Adrenal gland (tissue), 9 donors: ENCODE measurements at regions not wholly inside any gene's neighbourhood (a gene's known extent, or its start where the extent isn't known, plus 50 kb on each side); places are given as distances from the start of the nearest gene placed in this dataset.

Experiments used
- DNase-seq, 7 donors: peaks; one replicate each; pipeline ENCODE4 v3.0.0-alpha.2; 2019 to 2020
- H3K27ac ChIP-seq, 5 donors: fragments of 200-600 bp; sonication (generic) in 4 of 5; 1 replicate in 3 of 5; 2 replicates in 2 of 5; pipeline versions ENCODE4 v1.5.1 to v1.8.0; 2016 to 2020; ENCODE audit warnings: mild to moderate bottlenecking in 1 of 5
- H3K27me3 ChIP-seq: fragments of 200-600 bp; 2 replicates; pipeline ENCODE4 v1.8.0; 2021
- H3K36me3 ChIP-seq, 2 donors: fragments of 200-600 bp; replicated peaks in 1 of 2; 1 replicate in 1 of 2; 2 replicates in 1 of 2; pipeline versions ENCODE4 v1.5.1 to v1.8.0; 2018 to 2022
- H3K4me1 ChIP-seq, 2 donors: fragments of 200-600 bp; replicated peaks in 1 of 2; 1 replicate in 1 of 2; 2 replicates in 1 of 2; pipeline versions ENCODE4 v1.5.1 to v1.8.0; 2018 to 2021
- H3K4me3 ChIP-seq, 4 donors: fragments of 200-600 bp; sonication (generic) in 3 of 4; one replicate each; pipeline ENCODE4 v1.5.1; 2016 to 2018
- H3K9me3 ChIP-seq, 3 donors: fragments of 200-600 bp; sonication (generic) in 1 of 3; replicated peaks in 1 of 3; 1 replicate in 2 of 3; 2 replicates in 1 of 3; pipeline versions ENCODE4 v1.5.1 to v1.8.0; 2016 to 2021
- POLR2A ChIP-seq, 2 donors: fragments of 450-650 bp; IDR thresholded peaks; one replicate each; pipeline ENCODE4 v1.6.1; 2017; ENCODE audit warnings: antibody characterized with exemption in 2 of 2, mild to moderate bottlenecking in 2 of 2, moderate library complexity in 1 of 2
- WGBS, 4 donors: extraction: QIAGEN DNeasy Blood & Tissue Kit in 2 of 4; methylation state at CpG; one replicate each; pipeline versions ENCODE4 v1.1.5 to v1.1.7; 2013 to 2017; 5-methylcytosine and 5-hydroxymethylcytosine counted together
- intact Hi-C, 2 donors: fragments of 100-400 bp; cut with DNase I; formaldehyde crosslinking; loops; one replicate each; pipeline versions ENCODE4 v1.14.1 to v1.15.0; 2022 to 2023
- TF ChIP-seq, protein P1 (sequence below), 6 experiments: fragments of 450-650 bp in 4 of 6; fragments of 200-600 bp in 2 of 6; sonication (generic) in 1 of 6; IDR thresholded peaks; 1 replicate in 5 of 6; 2 replicates in 1 of 6; pipeline versions ENCODE4 v1.5.1 to v1.8.0; 2016 to 2021; ENCODE audit warnings: antibody characterized with exemption in 6 of 6, mild to moderate bottlenecking in 2 of 6, moderate library complexity in 1 of 6
- donor health status: healthy with polysubstance abuse.
- donor health status: Bipolar disorder and iron deficiency.
- donor health status: DM: yes; HTN: yes; CAD: no.
- donor health status: DM: no; HTN: no; CAD: no.
- donor health status: DM: no; HTN: no; CAD: no.

GRCh38 chr12:92002195-92002649, 143.4 kb downstream of the BTG1 start:
- Histone ChIP-seq H3K4me3 (no peak overlapping the region), H3K27ac (peak overlapping the region in 4 of 5 donors; percentile 2 to 73 (median 55)), H3K9me3 (no peaks in the 10 kb centered on the region), H3K36me3 (no peaks in the 10 kb centered on the region), H3K27me3 (no peaks in the 10 kb centered on the region), H3K4me1 (peaks cover 6 to 25% of the 10 kb centered on the region in 2 donors)
- intact Hi-C loops, result loop anchor here in 1 of 2 donors (10.0 kb wide), 1 partner anchor 133 kb away; no protein-coding TSS in a partner anchor
- 85 to 96% (median 90%) methylated on average over 1 of the region's 1 CpG for WGBS, 4 donors
- no peak for TF ChIP-seq POLR2A (IDR thresholded peaks at IDR 0.05)
- TF ChIP-seq, protein P1, sequence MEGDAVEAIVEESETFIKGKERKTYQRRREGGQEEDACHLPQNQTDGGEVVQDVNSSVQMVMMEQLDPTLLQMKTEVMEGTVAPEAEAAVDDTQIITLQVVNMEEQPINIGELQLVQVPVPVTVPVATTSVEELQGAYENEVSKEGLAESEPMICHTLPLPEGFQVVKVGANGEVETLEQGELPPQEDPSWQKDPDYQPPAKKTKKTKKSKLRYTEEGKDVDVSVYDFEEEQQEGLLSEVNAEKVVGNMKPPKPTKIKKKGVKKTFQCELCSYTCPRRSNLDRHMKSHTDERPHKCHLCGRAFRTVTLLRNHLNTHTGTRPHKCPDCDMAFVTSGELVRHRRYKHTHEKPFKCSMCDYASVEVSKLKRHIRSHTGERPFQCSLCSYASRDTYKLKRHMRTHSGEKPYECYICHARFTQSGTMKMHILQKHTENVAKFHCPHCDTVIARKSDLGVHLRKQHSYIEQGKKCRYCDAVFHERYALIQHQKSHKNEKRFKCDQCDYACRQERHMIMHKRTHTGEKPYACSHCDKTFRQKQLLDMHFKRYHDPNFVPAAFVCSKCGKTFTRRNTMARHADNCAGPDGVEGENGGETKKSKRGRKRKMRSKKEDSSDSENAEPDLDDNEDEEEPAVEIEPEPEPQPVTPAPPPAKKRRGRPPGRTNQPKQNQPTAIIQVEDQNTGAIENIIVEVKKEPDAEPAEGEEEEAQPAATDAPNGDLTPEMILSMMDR (IDR thresholded peaks at IDR 0.05), result no peak
- no peak for DNase-seq

DNA sequence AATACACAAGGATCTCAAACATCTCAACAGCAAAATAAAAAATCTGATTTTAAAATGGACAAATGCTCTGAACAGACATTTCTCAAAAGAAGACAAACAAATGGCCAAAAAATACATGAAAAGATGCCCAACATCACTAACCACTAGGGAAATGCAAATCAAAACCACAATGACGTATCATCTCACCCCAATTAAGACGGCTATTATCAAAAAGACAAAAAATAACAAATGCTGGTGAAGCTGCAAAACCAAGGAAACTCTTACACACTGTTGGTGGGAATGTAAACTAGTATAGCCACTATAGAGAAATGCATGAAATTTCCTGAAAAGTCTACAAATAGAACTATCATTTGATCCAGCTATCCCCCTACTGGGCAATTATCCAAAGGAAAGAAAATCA, 145.0 kb downstream of the BTG1 start:
- Histone ChIP-seq H3K36me3 (no peaks in the 10 kb centered on the region), H3K9me3 (no peaks in the 10 kb centered on the region), H3K4me3 (no peak overlapping the region), H3K27me3 (no peaks in the 10 kb centered on the region), H3K4me1 (peaks cover 6 to 25% of the 10 kb centered on the region in 2 donors), H3K27ac (no peak overlapping the region)
- no peak for DNase-seq
- 75 to 86% (median 80%) methylated on average over 2 of the region's 2 CpGs for WGBS, 4 donors
- intact Hi-C loops, result loop anchor here in 1 of 2 donors (10.0 kb wide), 1 partner anchor 134 kb away; no protein-coding TSS in a partner anchor
- TF ChIP-seq, protein P1 (IDR thresholded peaks at IDR 0.05), result no peak

- no peak overlapping the region for H3K27ac ChIP-seq
- intact Hi-C loops, result loop anchor here in 1 of 2 donors (10.0 kb wide), 1 partner anchor 135 kb away; no protein-coding TSS in a partner anchor
These were observed 145.8 kb downstream of the BTG1 start for GRCh38 chr12:91999823-92000222.

GRCh38 chr12:91998316-91998715, 147.3 kb downstream of the BTG1 start:
- DNase-seq, result no peak
- no peaks in the 10 kb centered on the region for H3K36me3 ChIP-seq
- WGBS, 4 donors, result 92 to 96% (median 94%) methylated on average over 2 of the region's 2 CpGs
- intact Hi-C loops, result no loop called here
- H3K4me3 ChIP-seq, result no peak overlapping the region
- H3K9me3 ChIP-seq, result no peaks in the 10 kb centered on the region
- no peaks in the 10 kb centered on the region for H3K27me3 ChIP-seq
- H3K4me1 ChIP-seq, result peaks cover 6 to 13% of the 10 kb centered on the region in 2 donors
- no peak overlapping the region for H3K27ac ChIP-seq
- TF ChIP-seq, protein P1 (IDR thresholded peaks at IDR 0.05), result no peak
- no peak for TF ChIP-seq POLR2A (IDR thresholded peaks at IDR 0.05)

More at GRCh38 chr12:91999823-92000222, 145.8 kb downstream of the BTG1 start:
- Histone ChIP-seq H3K4me1 (peaks cover 6 to 19% of the 10 kb centered on the region in 2 donors), H3K4me3 (no peak overlapping the region), H3K27me3 (no peaks in the 10 kb centered on the region), H3K9me3 (no peaks in the 10 kb centered on the region), H3K36me3 (no peaks in the 10 kb centered on the region)
- WGBS, 4 donors, result 94 to 98% (median 95%) methylated on average over 1 of the region's 1 CpG
- DNase-seq, result no peak
- no peak for TF ChIP-seq POLR2A (IDR thresholded peaks at IDR 0.05)
- TF ChIP-seq, protein P1 (IDR thresholded peaks at IDR 0.05), result no peak
